ENCODE measurements at regions not wholly inside any gene's neighbourhood (a gene's known extent, or its start where the extent isn't known, plus 50 kb on each side); places are given as distances from the start of the nearest gene placed in this dataset.
A peak's percentile ranks its signal among the peaks of the same experiment; 100 is the strongest.

DNA sequence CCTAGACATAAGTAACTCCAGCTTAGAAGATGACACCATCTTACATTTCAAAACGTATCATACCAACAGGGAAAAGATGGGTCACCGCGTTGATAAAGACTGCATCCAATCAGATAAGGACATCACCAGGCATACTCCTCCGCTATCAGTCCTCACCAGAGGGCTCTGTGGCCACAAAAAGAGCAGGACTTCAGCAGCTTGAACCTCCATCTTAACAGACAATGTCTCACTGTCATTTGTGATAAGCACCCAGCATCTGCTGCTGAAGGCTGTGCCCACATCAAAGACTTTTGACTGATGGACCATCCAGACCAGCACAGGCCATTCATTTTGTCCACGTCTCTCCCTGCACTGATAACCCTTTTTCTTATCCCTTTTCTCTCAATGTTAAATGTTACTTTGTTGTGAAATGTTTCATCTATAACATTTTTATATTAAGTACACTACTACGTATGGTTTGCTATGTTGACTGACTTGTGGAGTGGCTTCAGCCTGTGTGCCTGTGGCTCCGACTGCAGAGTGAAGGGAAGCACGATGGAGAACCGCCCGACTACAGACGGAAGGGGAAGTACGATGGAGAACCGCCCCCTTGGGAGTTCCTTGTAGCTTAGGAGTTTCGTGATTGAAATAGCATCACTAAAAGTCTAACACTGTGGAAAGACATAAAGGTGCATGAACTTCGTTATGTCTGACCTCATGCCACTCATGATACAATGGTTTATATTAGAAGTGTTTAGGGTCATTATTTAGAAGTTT is 595.4 kb upstream of the AGA start:
- DNase-seq (ENCODE audit: low read depth): peak; percentile 100

DNA sequence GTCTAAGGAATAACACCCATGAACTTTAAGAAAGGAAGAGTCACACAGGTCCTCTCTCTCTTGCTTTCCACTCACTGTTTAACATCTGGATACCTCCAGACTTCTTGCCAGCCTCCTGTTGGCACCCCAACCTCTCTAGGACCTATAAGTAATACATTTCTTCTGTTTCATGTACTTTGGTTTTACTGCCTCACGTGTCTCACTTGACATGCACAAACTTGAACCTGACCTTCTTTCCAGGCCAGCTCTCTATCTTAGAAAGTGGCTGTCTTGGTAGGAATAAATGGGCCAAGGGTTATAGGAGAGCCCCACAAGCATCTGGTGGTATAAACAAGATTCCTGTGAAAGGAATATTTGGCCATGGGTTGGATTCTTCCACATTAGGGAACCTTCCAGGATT is 614.8 kb upstream of the AGA start:
- no peak for DNase-seq (ENCODE audit: low read depth)

DNA sequence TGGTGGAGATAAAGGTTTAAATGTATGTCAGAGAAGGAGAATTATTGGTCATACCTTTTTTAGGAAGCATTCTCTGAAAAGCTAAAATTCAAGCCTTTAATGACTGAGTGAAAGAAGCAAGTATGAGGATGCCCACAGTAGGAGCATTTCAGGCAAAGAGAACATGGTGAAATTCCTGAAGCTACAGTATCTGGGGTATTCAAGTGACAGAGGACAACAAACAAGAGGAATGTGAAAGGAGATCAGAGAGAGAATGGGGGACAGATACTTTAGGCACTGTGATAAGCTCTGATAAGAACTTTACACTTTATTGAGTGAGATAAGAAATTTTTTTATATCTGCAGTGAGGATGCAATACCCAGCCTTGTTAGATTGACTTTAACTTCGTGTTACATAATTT is 621.3 kb upstream of the AGA start:
- no peak for DNase-seq (ENCODE audit: low read depth)

DNA sequence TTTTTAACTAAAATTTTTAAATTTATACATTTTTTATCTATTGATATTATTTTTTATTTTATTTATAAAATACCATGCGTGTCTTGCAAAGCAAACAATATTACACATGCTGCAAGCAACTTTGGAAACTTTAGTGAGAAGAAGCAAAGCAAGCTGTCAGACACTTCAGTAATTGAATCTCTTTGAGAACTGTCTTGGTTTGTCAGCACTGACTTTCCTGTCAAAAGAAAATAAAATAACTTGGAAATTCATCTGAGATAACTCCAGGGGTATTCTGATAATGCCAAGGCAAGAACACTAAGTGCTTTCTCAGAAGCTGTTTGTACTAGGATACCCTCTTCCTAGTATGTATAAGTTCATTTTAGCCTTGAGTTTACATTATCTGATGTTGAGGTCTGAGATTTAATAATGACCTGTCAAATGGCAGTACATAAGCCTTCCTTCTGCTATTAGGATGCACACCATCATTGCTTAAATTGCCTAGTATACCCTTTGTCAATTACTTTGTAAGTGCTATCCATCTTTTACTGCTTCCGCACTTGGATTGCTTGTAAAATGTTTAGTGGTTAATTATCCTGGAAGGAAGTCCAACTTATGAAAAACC is 624.2 kb upstream of the AGA start:
- no peak for DNase-seq (ENCODE audit: low read depth)

DNA sequence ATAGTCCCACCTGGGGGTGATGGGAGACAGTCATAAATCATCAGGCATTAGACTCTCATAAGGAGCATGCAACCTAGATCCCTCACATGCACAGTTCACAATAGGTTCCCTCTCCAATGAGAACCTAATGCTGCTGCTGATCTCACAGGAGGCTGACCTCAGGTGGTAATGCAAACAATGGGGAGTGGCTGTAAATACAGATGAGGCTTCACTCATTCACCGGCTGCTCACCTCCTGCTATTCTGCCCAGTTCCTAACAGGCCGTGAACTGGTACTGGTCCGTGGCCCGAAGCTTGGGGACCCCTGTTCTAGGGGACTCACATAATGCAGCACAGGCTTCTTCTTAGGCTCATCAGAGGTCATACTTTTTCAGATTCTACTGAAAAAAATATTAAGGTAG is 625.9 kb upstream of the AGA start:
- DNase-seq (ENCODE audit: low read depth): no peak

DNA sequence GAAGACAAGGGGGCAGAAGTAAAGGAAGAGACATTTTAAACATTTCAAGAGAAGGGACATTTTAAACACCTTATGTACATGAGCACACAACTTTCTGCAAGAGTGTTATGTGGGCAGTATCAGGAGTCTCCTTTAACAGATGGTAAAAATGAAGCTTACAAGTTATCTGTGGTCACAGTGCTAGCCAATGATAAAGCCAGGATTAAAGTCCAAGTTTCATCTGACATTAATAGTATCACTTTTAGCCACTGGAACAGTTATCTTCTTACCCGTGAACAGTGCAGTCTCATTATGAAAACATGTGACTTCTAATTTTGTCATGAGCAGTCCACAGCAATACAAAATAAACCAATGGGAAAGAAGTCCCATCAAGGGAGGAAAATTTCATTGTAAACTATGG is 627.9 kb upstream of the AGA start:
- DNase-seq (ENCODE audit: low read depth): no peak

DNA sequence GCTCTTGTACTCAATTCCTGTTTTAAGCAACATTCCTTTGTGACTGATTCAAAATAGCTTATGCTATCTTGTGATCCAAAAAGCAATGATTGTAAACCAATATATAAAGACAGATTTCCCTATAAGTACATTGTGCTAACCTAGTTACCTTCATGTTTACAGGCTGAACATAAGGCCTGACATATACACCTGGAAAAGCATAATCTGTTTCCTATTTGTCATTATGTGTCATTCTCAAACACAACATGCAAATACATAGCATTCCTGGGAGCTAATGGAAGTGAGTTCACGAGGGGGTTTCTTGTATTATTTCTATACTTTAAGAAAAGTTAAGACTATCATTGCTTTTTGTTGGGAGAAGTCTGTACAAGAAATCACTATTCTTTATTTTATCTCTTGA is 638.1 kb upstream of the AGA start:
- no peak for DNase-seq (ENCODE audit: low read depth)

DNA sequence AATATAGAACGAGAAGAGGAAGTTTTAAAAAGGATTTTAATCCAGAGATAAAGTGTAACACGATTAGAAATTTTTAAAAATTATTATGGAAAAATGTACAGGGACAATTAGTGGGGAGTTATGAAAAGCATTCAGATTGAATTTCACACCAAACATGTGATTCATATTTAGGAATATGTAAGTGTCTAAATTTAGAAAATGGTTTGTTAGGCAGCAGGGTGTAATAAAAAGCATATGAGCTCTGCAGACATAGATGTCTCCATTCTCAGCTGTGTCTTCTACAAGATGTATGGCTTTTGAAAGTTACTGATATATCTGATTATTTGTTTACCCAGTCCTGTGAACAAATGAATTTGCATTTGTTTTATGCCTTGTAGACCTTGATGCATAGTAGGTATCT is 638.9 kb upstream of the AGA start:
- DNase-seq (ENCODE audit: low read depth): no peak

DNA sequence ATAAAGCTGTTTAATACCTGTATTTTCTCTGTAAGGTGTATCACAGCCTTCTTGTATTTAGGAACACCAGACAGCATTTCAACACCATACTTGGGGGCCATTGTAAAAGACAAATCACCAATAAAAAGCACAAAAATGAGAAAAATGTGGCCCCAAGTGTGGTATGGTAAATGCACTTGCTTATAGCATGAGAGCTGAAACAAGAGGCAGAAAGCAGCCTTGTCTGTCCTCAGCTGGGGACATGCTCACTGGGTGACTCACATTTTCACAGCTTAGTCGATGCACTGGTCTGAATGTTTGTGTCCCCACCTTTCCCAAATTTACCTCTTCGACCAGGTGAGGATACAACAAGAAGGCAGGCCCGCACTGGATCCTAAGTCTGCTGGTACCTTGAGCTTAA is 639.7 kb upstream of the AGA start:
- no peak for DNase-seq (ENCODE audit: low read depth)

DNA sequence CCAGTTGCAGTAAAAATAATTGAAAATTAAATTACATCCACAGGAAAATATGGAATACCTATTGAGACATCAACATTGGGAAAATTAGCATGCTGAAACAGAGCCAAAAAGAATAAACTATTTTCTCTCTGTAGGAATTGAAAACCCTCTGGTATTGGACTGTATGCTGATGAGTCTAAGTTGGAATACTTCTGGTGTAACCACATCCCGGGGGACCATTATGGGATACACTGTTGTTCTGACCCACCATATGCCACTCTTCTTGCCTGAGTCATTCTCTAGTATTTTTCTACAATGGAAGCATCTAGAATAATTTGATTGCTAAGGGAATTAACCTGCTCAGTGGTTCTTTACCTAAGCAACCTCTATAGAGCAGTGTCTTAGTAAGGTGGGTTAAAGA is 640.7 kb upstream of the AGA start:
- no peak for DNase-seq (ENCODE audit: low read depth)

DNA sequence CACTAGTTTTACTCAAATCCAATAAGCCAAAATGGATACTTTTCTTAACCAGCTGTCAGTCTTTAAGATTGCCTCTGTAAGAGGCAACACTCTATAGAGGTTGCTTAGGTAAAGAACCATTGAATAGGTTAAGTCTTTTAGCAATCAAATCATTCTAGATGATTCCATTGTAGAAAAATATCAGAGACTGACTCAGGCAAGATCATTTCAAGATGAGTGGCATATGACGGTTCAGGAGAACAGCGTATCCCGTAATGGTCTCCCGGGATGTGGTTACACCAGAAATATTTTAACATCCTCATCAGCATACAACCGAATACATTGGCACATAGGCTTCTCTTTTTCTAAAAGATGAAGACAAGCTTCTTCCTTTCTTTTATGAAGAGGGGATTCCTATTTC is 641.7 kb upstream of the AGA start:
- no peak for DNase-seq (ENCODE audit: low read depth)

DNA sequence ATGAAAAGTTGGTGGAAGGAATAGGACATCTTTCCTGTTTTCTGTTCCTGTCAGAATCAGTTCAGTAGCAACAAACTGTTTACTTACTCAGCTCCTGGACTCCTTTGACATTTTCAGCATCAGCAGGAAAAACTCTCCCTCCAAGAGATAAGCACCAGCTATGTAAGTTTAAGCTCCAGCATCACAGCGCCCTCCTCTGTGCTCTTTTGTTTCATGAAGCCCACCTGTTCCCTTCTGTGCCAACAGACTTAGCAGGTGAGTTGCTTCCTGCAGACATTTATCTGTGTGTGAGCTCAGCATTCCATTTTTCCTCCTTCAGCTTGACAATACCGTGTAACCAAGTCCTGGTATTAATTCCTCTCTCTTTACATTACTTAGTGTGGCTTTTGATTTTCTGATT is 644.1 kb upstream of the AGA start:
- no peak for DNase-seq (ENCODE audit: low read depth)

DNA sequence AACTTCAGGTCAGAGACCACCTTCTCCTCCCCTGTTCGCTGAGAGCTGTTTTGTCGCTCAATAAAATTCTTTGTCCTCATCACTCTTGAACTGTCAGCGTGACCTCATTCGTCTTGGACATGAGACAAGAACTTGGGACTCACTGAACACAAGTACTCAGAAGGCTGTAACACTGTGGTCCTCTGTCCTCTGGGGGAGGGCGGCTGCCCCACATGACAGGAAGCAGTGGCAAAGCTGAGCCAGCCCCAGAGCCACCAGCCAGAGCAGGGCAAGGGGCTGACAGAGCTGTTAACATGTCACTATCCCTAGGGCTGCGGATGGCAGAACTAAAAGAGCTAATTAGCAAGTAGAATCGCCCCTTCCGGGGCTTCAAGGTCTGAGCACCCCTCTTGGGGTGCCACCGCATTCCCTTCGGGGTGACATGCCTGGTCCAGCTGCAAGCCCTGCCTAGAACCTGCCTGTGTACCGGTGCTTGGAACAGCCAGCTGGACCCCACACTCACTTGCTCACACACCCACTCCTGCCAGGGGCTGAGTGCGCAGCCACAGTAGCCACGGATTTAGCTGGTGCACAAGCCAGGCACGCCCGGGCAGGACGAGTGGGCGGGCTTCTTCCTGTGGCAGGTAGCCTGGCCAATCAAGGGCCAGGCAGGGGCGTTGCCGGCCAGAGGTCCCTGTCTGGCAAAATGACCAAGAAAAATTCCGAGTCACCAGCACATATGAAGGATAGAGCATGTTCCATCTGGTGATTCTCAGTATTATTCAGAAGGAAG is 648.6 kb upstream of the AGA start:
- DNase-seq (ENCODE audit: low read depth): no peak

DNA sequence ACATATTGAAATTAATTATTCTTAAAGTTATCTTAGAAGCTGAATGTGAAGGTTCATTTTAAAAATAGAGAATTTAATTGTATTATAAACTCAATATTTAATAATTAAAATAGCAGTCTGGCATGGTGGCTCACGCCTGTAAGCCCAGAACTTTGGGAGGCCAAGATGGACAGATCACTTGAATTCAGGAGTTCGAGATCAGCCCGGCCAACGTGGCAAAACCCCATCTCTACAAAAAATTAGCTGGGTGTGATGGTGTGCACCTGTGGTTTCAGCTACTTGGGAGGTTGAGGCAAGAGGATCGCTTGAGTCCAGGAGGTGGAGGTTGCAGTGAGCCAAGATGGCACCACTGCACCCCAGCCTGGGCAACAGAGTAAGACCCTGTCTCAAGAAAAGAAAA is 659.9 kb upstream of the AGA start:
- DNase-seq (ENCODE audit: low read depth): no peak

DNA sequence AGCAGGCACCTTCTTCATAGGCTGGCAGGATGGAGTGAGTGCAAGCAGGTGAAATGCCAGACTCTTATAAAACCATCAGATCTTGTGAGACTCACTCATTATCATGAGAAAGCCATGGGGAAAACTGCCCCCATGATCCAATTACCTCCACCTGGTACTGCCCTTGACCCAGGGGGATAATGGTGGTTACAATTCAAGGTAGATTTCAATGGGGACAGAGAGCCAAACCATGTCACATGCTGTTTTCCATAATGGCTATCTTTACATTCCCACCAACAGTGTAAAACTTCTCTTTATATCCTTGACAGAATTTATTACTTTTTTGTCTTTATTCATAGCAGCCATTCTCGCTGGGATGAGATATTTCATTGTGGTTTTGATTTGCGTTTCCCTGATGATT is 663.0 kb upstream of the AGA start:
- no peak for DNase-seq (ENCODE audit: low read depth)

DNA sequence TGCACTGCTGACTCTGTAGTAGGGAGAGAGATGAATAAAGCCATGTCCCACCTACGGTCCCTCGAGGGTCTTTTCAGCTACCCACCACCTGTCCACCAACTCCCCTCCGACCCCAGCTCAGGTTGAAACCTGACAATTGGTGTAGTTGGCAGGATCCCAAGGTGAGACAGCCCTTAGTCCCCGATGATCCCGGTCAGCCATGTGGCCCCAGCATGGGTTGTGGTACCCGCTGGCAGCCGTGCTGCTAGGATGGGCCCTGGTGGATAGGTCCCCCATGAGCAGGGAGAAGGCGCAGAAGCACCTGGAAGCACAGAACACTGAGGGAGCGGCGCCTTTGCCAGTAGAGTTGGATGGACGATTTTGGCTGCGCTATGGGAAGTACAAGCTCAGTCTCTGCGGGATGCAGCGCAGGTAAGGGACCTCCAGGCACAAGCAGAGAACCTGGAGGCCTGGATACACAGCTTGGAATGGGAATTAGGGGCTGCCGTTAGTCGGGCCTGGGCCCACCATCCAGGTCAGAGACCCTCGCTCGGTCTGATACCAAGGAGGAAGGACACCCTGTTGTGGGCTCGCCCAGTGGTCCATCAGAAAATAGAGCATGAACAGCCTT is 694.6 kb upstream of the AGA start:
- DNase-seq (ENCODE audit: low read depth): no peak

DNA sequence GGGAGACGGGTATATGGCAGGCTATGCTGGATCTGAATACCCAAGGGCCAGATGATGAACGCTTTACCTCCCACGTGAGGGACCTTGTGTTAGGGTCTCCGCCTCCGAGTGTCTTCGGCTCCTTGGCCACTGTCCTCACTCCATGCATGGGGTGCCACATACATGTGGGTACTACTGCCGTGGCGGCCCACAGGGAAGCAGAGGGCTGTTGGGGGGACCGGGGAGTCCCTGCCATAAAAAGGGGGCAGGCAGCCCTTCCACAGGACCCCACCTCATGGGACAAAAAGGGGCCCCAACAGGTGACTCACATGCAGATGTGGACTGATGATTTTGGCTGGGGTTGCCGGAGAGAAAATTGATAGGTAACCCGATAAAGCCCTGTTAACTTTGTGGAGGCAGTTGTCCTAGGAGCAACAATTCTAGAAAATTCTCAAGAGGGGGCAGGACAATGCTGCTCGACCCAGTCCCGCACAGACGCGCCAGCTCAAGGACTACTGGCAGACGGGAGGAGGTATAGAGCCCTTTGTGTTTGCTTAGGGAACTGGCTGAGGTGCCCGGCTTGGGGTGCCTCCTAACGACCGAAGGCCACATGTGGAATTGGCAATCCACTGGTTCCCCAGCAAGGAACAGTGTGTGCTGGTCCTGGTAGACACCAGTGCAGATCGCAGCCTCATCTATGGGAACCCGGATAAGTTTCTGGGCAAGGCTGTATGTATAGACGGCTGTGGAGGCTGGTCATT is 695.7 kb upstream of the AGA start:
- DNase-seq (ENCODE audit: low read depth): no peak

DNA sequence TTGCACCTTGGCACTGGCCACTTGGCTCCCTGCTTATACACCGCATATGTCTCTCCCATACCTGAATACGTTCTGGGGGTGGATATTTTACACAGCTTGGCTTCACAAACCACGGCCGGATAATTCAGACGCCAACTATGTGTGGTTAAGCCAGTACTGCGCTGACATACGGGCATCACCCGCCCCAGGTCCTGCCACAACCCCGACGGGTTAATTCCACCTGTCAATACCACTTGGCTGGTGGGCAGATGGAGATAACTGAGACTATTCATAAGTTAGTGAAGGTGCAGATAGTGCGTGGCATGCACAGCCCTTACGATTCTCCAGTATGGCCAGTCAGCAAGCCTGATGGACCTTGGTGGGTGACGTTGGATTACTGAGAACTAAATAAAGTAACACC is 696.3 kb upstream of the AGA start:
- no peak for DNase-seq (ENCODE audit: low read depth)

DNA sequence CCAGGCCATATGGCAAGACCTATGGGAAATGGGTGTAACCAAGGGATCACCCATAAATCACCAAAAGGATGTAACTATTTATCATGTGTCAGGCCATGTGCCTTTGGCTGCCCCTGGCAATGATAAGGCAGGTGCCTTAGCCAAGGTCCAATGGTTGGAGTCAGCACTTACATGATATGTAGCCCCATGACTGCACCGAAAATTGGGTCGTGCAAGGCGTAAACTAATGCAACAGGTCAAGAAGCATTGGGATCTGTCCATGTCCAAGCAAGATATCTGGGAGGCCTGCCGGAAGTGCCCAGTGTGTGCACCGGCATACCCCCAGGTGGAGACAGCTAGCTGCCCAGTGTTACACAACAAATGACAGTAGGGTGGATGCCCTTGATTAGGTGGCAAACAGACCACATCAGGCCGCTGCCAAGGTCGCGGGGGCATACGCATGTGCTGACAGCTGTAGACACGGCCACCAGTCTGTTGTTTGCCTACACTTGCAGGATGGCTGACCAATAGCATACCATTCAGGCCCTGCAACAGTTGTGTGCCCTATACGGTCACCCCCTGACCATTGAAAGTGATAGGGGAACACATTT is 698.2 kb upstream of the AGA start:
- DNase-seq (ENCODE audit: low read depth): no peak

DNA sequence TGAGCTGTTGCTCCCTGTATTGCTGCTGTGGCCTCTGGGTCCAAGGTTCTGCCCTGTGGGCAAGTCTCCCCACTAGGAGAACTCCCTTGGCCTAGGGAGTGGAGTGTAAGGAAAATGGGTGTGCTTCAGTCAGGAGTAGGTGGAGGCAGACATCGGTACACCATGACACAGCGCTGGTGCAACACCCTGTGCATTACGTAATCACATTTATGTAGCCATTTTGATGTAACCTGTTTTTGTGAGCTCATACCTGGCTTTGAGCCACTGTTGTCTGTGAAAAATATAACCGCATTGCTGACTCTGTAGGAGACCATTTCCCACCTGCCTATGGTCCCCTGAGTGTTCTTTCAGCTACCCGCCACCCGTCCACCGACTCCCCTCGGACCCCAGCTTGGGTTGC is 700.5 kb upstream of the AGA start:
- DNase-seq (ENCODE audit: low read depth): no peak

DNA sequence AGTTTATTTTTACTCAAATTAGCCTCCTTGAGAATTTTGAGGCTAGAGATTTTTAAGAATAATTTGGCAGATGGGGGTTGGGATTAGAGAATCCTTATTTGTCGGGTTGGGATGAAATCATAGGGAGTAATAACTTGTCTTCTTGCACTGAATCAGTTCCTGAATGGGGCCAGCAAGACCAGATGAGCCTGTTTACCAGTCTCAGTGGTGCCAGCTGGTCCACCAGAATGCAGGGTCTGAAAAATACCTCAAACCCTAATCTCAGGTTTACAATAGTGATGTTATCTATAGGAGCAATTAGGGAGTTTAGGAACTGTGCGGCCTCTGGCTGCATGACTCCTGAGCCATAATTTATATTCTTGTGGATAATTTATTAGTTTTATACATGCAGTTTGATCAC is 705.9 kb upstream of the AGA start:
- DNase-seq (ENCODE audit: low read depth): no peak

All from CMK (cell line).